Stimulated activated CD4-positive, alpha-beta T cell treated with anti-CD3 and anti-CD28 coated beads, TNF-alpha, amount 100 ng/mL, for 48 hours (primary cell): ENCODE measurements at regions not wholly inside any gene's neighbourhood (a gene's known extent, or its start where the extent isn't known, plus 50 kb on each side); places are given as distances from the start of the nearest gene placed in this dataset.

Source experiments
- DNase-seq, 3 donors: peaks; one replicate each; pipeline ENCODE4 v3.0.0-alpha.2; 2020; ENCODE audit warnings: low read depth in 3 of 3

GRCh38 chr15:96415513-96416217 lies 85.2 kb downstream of the NR2F2 start:
- DNase-seq, result no peak

- DNase-seq, result no peak
These were observed 85.9 kb downstream of the NR2F2 start for GRCh38 chr15:96416218-96416933.

- no peak for DNase-seq
These were observed 86.6 kb downstream of the NR2F2 start for GRCh38 chr15:96416934-96417759.

- DNase-seq, result no peak
These were observed 87.2 kb downstream of the NR2F2 start for GRCh38 chr15:96417760-96418130.

- DNase-seq, result no peak
These were observed 87.6 kb downstream of the NR2F2 start for GRCh38 chr15:96418146-96418545.

- DNase-seq, result no peak
These were observed 90.7 kb downstream of the NR2F2 start for GRCh38 chr15:96421178-96421601.

- DNase-seq, result no peak
These were observed 91.6 kb downstream of the NR2F2 start for GRCh38 chr15:96422125-96422524.

GRCh38 chr15:96424674-96425073 lies 94.2 kb downstream of the NR2F2 start:
- no peak for DNase-seq

GRCh38 chr15:96428742-96429141 lies 98.2 kb downstream of the NR2F2 start:
- no peak for DNase-seq

GRCh38 chr15:96431786-96432185 lies 101.3 kb downstream of the NR2F2 start:
- no peak for DNase-seq

- DNase-seq, result no peak
These were observed 104.5 kb downstream of the NR2F2 start for GRCh38 chr15:96435022-96435421.

- no peak for DNase-seq
These were observed 105.3 kb downstream of the NR2F2 start for GRCh38 chr15:96435841-96436240.

- DNase-seq, result no peak
These were observed 110.5 kb downstream of the NR2F2 start for GRCh38 chr15:96440978-96441377.

- DNase-seq, result no peak
These were observed 111.6 kb downstream of the NR2F2 start for GRCh38 chr15:96442076-96442475.

- no peak for DNase-seq
These were observed 114.4 kb downstream of the NR2F2 start for GRCh38 chr15:96444865-96445264.

- DNase-seq, result no peak
These were observed 118.4 kb downstream of the NR2F2 start for GRCh38 chr15:96448923-96449322.

- no peak for DNase-seq
These were observed 127.3 kb downstream of the NR2F2 start for GRCh38 chr15:96457841-96458240.

GRCh38 chr15:96460106-96460505 lies 129.6 kb downstream of the NR2F2 start:
- DNase-seq, result no peak

GRCh38 chr15:96462768-96463750 lies 132.6 kb downstream of the NR2F2 start:
- DNase-seq, result no peak

- no peak for DNase-seq
These were observed 136.0 kb downstream of the NR2F2 start for GRCh38 chr15:96466389-96466947.

- DNase-seq, result no peak
These were observed 137.5 kb downstream of the NR2F2 start for GRCh38 chr15:96468036-96468435.
